ENCODE measurements at regions not wholly inside any gene's neighbourhood (a gene's known extent, or its start where the extent isn't known, plus 50 kb on each side); places are given as distances from the start of the nearest gene placed in this dataset.
A peak's percentile ranks its signal among the peaks of the same experiment; 100 is the strongest.

DNA sequence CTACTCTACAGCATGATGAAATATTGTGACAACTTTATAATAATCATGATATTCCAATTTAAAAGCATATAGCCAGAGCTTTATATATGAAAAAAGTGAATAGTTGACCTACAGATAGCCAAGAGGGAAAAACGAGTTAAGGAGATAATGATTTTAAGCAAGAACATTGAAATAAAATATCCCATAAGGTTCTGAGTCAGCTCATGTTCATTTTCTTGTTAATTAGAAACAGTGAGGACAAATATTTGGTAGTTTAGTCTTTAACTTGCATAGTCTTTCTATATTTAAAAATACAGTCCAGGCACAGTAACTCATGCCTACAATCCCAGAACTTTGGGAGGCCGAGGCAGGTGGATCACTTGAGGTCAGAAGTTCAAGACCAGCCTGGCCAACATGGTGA is 55.8 kb upstream of the CDH6 start:
- no peak for TF ChIP-seq EZH2 (IDR thresholded peaks at IDR 0.05; ENCODE audit: low read length, missing control alignments)
- no peak for TF ChIP-seq CTCF (conservative IDR thresholded peaks at IDR 0.05 in 1 of 2, IDR thresholded peaks at IDR 0.05 in 1 of 2; ENCODE audit: low read depth in 1 of 2, low read length in 2 of 2)
- Histone ChIP-seq H3K27ac (ENCODE audit: insufficient read depth, low read length) (no peak overlapping the region), H3K79me2 (ENCODE audit: control insufficient read depth, insufficient read depth, low read length) (no peaks in the 10 kb centered on the region), H3K36me3 (ENCODE audit: control insufficient read depth, insufficient read depth, low read length) (no peaks in the 10 kb centered on the region), H3K9ac (ENCODE audit: insufficient read depth, low read length) (no peak overlapping the region), H3K4me3 (replicated peaks in 1 of 4; ENCODE audit: control extremely low read depth in 1 of 4, insufficient read depth in 1 of 4, low read depth in 3 of 4, low read length in 4 of 4) (no peak overlapping the region), H3K4me2 (ENCODE audit: extremely low read depth, insufficient read depth, low read length) (no peak overlapping the region), H4K20me1 (ENCODE audit: control insufficient read depth, extremely low read depth, insufficient read depth, low read length) (no peaks in the 10 kb centered on the region), H3K27me3 (ENCODE audit: control insufficient read depth, insufficient read depth, low read length) (no peaks in the 10 kb centered on the region), H3K4me1 (ENCODE audit: control insufficient read depth, extremely low read depth, insufficient read depth, low read length) (peaks cover 4% of the 10 kb centered on the region), H3K9me3 (ENCODE audit: control insufficient read depth, insufficient read depth, low read depth, low read length) (no peaks in the 10 kb centered on the region), H2AFZ (ENCODE audit: low read length) (no peak overlapping the region)
- DNase-seq (ENCODE audit: low read depth in 2 of 2), result no peak

DNA sequence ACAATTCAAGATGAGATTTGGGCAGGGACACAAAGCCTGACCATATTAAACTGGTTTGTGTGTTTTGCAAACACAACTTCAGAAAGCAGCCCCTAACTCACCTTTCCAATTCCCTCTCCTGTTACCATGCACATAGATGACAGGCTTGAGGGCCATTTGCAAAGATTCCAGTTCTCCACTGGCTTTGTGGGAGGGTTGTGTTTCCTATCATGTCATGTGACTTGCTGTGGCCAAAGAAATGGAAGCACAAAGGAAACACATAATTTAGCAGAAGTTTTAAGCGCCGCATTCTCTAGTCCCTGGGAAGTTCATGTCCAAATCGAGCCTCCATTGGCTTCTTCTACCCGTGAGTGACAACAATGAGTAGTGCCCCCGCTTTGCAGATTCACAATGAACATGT is 57.9 kb upstream of the CDH6 start:
- Histone ChIP-seq H3K4me1 (ENCODE audit: control insufficient read depth, extremely low read depth, insufficient read depth, low read length) (peaks cover 4% of the 10 kb centered on the region), H3K36me3 (ENCODE audit: control insufficient read depth, insufficient read depth, low read length) (no peaks in the 10 kb centered on the region), H2AFZ (ENCODE audit: low read length) (no peak overlapping the region), H3K9me3 (ENCODE audit: control insufficient read depth, insufficient read depth, low read depth, low read length) (no peaks in the 10 kb centered on the region), H4K20me1 (ENCODE audit: control insufficient read depth, extremely low read depth, insufficient read depth, low read length) (no peaks in the 10 kb centered on the region), H3K27me3 (ENCODE audit: control insufficient read depth, insufficient read depth, low read length) (no peaks in the 10 kb centered on the region), H3K27ac (ENCODE audit: insufficient read depth, low read length) (no peak overlapping the region), H3K79me2 (ENCODE audit: control insufficient read depth, insufficient read depth, low read length) (no peaks in the 10 kb centered on the region), H3K4me2 (ENCODE audit: extremely low read depth, insufficient read depth, low read length) (no peak overlapping the region), H3K4me3 (replicated peaks in 1 of 4; ENCODE audit: control extremely low read depth in 1 of 4, insufficient read depth in 1 of 4, low read depth in 3 of 4, low read length in 4 of 4) (no peak overlapping the region), H3K9ac (ENCODE audit: insufficient read depth, low read length) (no peak overlapping the region)
- TF ChIP-seq EZH2 (IDR thresholded peaks at IDR 0.05; ENCODE audit: low read length, missing control alignments) (no peak), CTCF (conservative IDR thresholded peaks at IDR 0.05 in 1 of 2, IDR thresholded peaks at IDR 0.05 in 1 of 2; ENCODE audit: low read depth in 1 of 2, low read length in 2 of 2) (no peak)
- no peak for DNase-seq (ENCODE audit: low read depth in 2 of 2)

- Histone ChIP-seq H3K79me2 (ENCODE audit: control insufficient read depth, insufficient read depth, low read length) (no peaks in the 10 kb centered on the region), H3K4me3 (replicated peaks in 1 of 4; ENCODE audit: control extremely low read depth in 1 of 4, insufficient read depth in 1 of 4, low read depth in 3 of 4, low read length in 4 of 4) (no peak overlapping the region), H2AFZ (ENCODE audit: low read length) (peak overlapping the region; percentile 71), H3K4me2 (ENCODE audit: extremely low read depth, insufficient read depth, low read length) (peak overlapping the region; percentile 63), H3K9ac (ENCODE audit: insufficient read depth, low read length) (no peak overlapping the region), H3K27me3 (ENCODE audit: control insufficient read depth, insufficient read depth, low read length) (no peaks in the 10 kb centered on the region), H4K20me1 (ENCODE audit: control insufficient read depth, extremely low read depth, insufficient read depth, low read length) (no peaks in the 10 kb centered on the region), H3K36me3 (ENCODE audit: control insufficient read depth, insufficient read depth, low read length) (no peaks in the 10 kb centered on the region), H3K27ac (ENCODE audit: insufficient read depth, low read length) (no peak overlapping the region), H3K4me1 (ENCODE audit: control insufficient read depth, extremely low read depth, insufficient read depth, low read length) (peaks cover 4% of the 10 kb centered on the region), H3K9me3 (ENCODE audit: control insufficient read depth, insufficient read depth, low read depth, low read length) (no peaks in the 10 kb centered on the region)
- TF ChIP-seq EZH2 (IDR thresholded peaks at IDR 0.05; ENCODE audit: low read length, missing control alignments) (no peak), CTCF (conservative IDR thresholded peaks at IDR 0.05 in 1 of 2, IDR thresholded peaks at IDR 0.05 in 1 of 2; ENCODE audit: low read depth in 1 of 2, low read length in 2 of 2) (no peak)
- DNase-seq (ENCODE audit: low read depth in 2 of 2), result peak in 1 of 2 donors; percentile 80
Observed at GRCh38 chr5:31133488-31133887, 60.0 kb upstream of the CDH6 start.

Measured in fibroblast of lung (primary cell).